IPS-NIHi7 (cell line): ENCODE measurements at regions not wholly inside any gene's neighbourhood (a gene's known extent, or its start where the extent isn't known, plus 50 kb on each side); places are given as distances from the start of the nearest gene placed in this dataset.

Experiments used
- DNase-seq: peaks from one replicate; pipeline ENCODE4 v3.0.0; 2012; ENCODE audit warnings: mixed read lengths; ENCODE audit errors: extremely low spot score

DNA sequence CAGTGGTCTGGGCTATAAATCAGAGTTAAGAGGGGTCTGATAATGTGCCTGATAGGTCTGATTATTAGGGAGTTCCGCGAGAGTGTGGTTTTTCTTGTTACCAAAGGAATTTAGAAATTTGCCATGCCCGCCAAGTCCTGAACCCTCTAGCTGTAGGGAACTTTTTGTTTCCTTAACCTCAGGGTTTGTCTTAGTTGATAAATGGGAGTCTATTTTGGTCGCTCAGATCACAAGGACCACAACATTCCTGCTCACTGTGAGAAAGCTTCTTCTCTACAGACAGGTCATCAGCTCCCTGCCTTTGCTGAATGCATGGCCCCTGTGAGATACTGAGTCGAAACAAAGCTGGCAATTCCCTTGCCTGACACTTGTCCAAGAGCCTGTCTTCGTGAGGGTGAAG is 497.8 kb downstream of the HS3ST4 start:
- DNase-seq = no peak

DNA sequence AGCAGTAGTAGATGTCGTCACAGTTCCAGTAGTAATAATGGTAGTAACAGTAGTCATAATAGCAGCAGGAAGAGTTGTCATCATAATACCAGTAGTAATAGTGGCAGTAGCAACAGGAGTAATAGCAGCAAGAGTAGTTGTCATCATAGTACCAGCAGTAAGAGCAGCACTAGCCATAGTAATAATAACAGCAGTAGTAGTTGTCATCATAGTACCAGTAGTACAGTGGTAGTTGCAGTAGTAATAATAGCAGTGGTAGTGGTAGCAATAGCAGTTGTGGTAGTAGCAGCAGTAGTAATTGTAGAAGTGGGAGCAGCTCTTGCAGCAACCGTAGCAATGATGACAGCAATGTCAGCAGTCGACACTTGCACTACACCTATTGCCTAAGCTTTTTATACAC is 502.8 kb downstream of the HS3ST4 start:
- no peak for DNase-seq

DNA sequence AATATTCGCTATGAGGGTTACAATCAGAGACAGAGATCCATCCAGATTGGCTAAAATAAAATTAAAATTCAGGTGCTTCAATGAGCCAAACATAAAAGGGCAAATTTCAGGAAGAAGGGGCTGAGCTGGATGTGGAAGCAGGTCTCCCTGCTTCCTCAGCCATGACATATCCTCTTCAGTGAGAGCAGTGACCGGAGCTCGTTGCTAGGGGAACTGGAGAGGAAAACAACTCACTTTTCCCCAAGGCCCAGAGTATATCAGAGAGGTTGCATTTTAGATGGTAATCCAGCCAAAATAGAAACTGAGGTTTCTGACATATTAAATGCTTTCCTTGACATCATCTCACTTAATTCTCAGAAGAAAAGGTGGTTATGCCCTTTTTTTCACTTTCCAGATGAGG is 503.5 kb downstream of the HS3ST4 start:
- no peak for DNase-seq

DNA sequence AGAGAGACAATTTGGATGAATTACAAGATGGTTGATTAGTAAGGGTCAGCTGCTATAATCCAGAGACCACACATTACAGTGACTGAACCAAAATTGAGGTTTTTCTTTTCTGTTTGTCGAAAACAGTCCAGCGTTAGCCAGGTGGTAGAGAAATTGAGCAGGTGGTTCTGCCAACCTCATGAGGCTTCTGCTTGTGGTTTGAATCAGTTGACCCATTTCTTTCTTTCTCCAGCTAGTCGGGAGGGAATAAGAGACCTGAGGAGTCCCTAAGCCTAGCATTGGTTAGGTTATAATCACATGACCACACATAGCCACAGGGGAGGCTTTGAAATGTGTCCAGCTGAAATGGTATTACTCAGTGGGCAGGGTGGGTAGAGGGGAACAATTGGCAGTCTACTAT is 504.6 kb downstream of the HS3ST4 start:
- no peak for DNase-seq

DNA sequence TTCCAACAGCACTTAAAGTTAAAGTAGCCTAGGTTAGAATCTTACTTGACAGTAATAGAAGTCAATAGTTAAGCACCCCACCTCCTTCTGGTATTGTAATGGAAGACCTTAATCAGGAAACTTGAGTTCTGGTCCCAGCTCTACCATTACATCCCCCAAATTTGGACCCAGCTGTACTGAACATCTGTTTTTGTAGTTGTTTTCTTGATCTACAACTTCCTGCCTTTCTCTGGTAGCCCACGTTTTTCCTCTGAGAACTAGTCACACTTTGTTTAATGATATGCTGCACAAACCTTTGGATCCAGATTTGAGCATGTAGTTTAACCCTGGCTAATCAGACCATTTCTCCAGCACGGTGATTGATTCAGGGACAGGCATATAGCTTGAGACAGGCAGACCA is 505.0 kb downstream of the HS3ST4 start:
- no peak for DNase-seq

DNA sequence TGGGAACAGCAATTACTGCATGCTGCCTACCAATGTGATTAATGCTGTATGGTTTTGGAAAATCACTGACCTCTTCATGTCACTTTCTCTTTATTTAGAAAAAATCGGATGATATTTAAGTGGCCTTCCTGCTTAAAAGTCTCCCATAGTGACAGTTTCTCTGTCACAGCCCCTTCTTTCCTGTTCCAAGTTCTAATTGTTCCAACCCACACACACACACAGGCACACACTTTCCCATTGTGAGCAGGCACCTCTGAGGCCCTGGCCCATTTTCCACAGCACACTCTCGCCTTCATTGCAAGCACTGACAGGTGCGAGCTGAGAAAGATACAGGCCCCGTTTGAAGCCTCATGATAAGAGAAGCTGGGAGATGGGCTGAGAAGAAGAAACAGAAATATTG is 505.9 kb downstream of the HS3ST4 start:
- DNase-seq = no peak

DNA sequence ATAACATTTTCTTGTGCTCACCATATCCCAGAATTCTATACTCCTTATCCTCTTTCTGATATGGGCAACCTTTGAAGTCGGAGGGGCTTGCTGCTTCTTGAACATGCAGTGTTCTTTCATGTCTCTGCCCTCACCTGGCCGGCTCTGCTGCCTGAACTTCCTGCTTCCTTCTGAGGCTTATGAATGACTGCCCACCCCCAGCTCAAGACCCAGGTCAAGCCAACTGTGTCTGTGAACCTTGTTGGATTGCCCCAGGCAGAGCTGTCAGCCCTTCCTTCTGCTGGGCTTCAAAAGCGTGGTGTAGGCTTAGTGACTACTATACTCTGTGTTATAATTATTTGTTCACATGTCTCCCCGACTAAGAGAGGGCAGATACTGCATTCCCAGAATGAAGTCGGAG is 506.5 kb downstream of the HS3ST4 start:
- no peak for DNase-seq

DNA sequence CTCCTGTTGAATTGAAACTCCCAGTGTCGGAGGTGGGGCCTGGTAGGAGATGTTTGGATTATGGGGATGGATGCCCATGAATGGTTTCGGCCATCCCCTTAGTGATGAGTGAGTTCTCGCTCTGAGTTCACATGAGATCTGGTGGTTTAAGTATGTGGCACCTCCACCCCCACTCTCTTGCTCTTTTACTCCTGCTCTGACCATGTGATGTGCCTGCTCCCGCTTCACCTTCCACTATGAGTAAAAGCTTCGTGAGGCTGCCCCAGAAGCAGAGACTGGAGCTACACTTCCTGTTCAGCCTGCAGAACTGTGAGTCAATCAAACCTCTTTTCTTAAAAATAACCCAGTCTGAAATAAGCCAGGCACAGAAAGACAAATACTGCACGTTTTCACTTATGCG is 512.4 kb downstream of the HS3ST4 start:
- no peak for DNase-seq

DNA sequence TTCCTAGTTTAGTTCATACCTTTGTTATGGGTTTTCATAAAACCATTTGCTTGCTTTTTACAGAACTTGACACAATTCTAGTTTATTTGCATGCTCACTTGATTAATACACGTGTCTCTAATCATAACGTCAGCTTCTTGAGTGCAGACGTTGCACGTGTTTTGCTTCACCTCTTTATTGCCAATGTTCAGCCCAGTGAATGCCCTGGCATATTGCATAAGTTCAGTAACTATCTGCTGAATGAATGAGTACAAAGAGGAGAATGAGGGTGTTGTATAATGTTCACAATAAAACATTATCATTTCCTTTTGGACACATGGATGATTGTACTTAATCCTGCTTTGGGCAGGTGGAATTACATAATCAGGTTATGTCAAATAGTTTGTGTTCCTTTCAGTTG is 519.8 kb downstream of the HS3ST4 start:
- DNase-seq = no peak

DNA sequence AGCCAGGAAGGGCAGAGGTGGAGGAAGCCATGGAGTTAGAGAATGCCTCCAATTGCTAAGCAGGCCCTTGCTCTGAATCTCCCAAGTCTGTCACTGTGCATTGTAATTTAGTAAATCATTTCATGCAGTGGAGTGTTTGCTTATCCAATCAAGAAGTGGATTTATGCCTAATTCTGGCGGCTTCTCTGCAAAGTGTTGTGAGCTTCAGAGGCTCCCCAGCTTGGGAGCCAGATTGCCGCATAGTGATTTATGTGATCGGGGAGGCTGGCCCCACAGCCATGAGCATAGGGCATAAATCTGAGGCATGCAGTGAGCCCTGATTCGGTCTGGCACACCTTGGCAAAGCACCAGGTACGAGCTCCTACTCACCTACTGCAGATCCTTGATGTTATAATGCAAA is 520.8 kb downstream of the HS3ST4 start:
- no peak for DNase-seq

DNA sequence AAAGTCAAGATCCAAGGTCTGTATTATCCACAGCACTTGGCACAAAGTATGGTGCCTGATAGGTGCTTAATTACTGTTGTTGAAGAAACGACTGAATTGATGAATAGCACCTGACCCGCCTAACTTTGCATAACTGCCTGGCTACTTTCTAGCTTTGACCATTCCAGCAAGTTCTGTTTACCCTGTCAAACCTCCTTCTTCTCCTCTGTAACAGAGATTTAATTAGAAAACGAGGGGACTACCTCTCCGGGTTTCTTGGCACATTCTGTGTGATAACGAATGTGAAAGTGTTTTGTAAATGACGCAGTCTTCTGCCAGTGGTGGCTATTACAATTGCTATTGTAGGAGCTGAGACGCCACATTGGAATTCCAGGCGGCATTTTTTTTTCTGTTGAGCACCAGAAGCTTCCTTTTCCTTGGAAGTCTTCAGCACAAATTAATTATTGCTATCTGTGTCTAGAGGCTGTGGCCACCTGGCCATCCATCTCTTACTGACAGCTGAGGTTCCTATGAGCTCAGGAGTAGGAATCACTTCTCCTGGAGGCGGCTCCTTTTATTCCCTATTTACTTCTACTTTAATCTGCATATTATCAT is 522.9 kb downstream of the HS3ST4 start:
- no peak for DNase-seq

DNA sequence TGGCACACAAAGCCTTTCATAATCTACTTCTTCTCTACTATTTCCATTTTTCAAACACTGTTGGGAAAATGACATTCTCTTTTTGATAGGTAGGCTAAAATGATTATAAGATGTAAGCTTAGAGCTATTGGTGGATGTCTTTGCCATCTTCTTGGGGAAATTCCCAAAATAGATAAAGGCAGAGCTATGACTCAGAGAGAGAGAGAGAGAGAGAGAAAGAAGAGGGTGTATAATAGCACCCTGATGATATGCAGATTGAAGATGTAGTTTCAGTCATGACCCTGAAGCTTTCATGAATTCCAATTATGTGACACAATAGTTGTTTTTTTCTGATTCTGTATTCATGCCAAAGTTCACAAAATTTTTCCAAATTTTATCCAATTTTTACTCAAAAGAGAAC is 529.1 kb downstream of the HS3ST4 start:
- no peak for DNase-seq

DNA sequence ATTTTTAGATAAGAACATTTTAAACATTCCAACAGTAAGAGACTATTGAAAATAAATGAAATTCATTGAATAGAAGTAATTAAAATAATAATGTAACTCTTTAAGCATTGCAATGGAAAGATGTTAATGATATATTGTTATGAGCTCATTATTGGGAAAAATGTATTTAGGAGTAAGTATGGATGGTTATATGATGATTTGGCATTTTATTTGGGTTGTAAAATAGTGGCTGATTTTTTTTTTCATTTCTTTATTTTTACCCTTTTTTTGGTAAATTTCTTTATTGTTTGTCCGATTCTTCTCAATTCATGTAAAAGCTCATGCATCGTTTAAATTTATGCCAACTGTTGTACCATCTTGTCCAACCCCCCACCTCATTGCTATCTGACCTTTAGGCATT is 539.9 kb downstream of the HS3ST4 start:
- DNase-seq = no peak

DNA sequence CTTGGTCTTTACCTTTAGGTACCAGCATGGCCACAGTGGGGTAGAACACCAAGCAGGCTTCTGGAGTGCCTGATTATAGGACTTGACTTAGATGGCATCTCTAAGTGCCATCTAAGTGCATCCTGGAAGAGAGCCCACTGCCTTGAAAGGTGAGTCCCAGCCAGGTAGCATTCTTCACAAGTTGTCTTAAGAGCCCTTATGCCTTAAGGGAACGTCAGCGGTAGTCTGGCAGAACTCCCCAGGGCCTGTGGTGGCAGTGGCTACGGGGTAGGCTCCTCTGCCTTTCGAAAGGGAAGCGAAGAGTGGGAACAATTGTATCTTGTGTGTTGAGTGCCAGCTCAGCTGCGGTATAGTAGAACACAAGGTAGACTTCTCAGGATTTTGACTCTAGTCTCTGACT is 549.0 kb downstream of the HS3ST4 start:
- no peak for DNase-seq

DNA sequence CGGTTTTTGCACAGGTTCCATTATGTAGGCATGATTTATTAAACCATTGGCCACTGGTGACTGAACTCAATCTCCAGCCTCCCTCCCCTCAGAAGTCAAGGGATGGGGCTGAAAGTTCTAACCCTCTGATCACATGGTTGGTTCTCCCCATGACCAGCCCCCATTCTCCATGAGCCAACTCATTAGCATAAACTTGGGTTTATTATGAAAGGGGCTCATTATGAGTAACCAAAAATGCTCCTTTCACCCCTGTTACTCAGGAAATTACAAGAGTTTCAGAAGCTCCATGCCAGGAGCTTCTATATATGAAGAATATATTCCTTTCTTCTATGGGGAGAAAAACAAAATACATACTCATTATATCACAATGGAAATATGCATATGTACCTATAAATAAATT is 555.3 kb downstream of the HS3ST4 start:
- DNase-seq = no peak

DNA sequence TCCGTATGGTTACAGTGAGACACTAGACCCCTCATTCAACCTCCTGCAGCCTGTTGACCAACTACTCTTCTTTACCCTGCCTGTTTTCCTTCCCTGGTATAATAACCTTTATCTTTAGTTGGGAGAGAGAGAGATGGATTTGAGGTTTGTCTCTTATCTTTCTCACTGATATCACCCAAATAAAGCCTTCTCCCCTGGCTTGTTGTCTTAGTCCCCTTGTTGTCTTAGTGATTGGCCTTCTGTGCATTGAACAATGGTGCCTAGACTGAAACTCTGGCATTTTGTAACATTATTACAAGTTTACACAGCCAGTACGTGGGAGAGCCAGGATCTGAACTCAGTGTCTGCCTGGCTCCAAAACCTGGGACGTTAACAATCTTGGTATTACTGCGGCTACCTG is 560.8 kb downstream of the HS3ST4 start:
- no peak for DNase-seq

DNA sequence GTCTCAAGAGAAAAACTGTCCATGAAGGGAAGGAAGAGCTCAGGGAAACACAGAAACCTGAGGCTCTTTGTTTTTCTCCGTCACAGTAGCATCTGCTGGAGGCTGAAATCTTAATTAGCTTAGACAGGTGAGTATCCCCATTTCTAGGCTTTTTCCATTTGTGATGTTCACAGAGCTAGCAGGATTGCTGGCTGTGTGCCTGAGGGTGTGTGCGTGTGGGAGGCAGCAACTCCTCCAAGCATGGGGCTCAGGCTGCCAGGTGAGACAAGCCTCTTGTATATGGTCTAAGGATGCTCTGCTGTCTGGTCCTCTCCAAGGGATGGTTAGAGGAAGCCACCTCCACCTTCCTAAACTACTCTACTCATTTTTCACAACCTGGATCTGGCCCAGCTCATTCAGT is 569.9 kb downstream of the HS3ST4 start:
- no peak for DNase-seq

DNA sequence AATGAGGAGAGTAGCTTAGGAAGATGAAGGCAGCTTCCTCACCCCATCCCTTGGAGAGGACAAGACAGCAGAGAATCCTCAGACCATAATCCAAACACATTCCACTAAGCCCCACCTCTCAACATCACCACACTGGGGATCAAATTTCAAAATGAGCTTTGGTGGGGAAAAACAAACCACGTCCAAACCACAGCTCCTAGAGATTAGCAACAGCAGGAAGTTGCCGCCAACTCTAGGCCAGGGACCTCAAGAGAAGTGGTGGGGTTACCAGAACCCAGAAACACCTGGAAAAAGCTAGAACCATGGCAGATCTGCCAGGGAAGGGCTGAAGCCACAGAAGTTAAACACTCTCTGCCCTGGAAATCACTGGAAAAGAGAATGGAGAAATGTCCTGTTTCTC is 571.6 kb downstream of the HS3ST4 start:
- no peak for DNase-seq

DNA sequence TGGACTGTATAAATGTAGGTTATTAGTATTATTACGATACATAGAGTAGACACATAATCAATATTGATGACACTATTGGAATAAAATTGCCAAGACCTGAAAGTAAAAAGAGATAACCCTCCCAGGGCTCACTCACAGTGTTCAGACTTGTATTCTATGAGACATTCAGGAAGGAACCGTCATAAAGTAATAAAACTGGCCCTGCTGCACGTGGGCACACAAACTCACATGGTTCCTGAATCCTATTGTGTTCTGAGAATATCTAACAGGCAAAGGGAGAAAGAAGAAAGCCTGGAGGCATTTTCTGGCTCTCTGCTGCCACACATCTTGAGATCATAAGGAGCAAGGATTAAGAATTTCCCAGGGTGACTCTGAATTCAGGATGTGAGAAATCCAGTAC is 575.9 kb downstream of the HS3ST4 start:
- no peak for DNase-seq

DNA sequence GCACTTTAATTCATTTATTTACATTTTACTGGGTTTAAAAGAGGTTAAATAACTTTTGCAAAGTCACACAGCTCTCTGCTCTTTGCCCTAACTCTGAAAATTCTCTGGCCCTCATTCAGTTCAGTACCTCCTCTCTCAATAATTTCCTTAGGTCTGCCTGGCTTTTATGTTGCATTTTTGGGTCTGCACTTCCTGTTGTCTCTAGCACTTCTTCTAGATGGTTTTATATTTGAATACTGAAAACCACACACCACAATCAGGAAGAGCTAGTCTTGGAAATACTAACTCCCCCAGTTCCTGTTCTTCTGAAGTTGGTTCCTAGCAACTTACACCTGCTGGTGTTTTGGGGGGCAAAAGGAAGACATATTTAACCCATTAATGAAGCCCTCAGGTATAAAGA is 577.9 kb downstream of the HS3ST4 start:
- DNase-seq = no peak

DNA sequence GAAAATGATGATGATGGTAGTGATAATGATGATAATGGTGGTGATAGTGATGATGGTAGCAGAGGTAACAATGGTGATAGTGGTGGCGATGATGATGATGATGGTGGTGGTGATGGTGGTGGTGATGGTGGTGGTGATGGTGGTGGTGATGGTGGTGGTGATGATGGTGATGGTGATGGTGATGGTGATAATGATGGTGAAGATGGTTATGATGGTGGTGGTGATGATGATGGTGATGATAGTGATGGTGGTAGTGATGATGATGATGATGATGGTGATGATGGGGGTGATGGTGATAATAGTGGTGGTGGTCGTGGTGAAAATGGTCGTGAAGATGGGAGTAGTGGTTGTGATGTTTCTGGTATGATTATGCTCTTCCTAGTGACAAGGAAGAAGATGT is 581.8 kb downstream of the HS3ST4 start:
- DNase-seq = no peak

DNA sequence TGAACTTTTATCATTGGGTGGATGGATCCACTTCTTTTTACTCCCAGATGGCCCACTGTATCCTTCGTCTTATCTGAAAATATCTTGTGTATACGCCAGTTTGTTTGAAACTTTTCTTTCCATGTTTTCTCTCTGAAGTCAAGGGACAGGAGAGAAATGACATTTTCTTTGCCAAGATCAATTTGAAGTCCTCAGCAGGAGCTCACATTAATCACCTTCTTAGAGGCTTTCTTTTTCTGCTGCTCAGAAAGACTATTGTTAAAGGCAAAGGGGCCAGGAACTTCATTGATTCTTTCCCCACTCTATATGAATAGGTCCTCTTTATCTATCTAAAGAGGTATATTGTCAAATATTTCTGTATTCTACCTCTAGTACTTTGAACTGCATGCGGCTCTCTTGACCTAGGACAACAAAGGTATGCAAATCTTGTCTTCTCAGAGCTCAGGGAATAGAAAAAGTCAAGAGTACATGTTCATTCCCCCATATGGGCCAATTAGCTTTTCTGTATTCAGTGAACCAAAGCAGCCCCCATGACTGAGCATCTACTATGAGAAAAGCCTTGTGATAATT is 583.3 kb downstream of the HS3ST4 start:
- DNase-seq = no peak

DNA sequence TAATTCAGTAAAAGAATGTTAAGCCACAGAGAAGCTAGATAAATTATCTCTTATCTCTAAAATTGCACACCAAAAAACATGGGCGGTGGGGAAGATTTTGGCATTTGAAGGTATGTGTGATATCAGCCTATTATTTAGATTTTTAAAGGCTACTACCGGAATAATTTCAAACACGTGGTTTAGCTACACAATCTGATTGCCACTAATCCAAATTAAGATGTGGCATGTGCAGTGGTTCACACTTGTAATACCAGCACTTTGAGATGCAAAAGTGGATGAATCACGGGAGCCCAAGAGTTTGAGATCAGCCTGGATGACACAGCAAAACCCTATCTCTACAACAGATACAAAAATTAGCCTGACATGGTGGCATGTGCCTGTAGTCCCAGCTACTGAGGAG is 584.5 kb downstream of the HS3ST4 start:
- DNase-seq = no peak

DNA sequence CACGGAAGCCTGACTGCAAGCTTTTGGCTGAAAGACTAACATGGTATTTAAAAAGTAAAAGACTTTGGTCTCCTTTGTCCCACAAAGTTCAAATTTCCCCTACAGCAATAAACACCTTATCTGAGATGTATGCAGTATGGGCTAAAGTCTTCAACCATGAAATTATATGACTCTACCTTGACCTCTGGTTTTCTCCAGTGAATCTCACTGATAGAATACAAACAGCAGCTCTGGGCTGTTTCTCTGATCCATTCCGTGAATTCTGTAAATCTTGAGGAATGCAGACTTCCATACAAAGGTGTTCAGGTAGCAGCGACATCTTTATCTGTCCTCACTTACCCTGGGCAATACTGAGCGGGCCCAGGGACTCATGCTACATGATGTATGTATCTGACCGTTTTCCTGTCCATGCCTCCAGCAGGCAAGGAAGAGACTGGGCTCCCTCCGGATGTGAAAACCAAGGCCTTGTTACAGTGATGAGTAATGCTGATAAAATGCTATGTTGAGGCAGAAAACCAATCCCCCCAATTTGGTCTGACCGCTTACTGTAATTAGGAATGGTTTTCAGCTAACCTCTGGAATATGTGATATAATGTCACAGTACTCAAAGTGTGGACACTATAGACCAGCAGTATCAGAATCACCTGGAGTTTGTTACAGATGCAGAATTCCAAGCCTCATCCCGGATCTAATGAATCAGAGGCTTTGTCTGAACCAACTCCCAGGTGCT is 589.8 kb downstream of the HS3ST4 start:
- DNase-seq = no peak
